ENCODE measurements at regions not wholly inside any gene's neighbourhood (a gene's known extent, or its start where the extent isn't known, plus 50 kb on each side); places are given as distances from the start of the nearest gene placed in this dataset.

DNA sequence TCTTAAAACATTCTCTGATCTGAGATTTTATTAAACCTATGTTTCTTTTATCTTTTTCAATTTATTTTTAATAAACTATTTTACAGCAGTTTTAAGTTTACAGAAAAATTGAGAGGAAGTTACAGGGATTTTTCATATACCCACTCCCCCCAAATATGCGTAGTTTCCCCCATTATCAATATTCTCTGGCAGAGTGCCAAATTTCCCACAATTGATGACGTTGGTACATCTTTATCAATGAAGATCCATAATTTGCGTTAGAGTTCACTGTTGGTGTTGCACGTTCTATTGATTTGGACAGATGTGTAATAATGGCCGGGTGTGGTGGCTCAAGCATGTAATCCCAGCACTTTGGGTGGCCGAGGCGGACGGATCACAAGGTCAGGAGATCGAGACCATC, 1063.0 kb upstream of the ATXN8OS start (continued):
- TF ChIP-seq, protein P1, sequence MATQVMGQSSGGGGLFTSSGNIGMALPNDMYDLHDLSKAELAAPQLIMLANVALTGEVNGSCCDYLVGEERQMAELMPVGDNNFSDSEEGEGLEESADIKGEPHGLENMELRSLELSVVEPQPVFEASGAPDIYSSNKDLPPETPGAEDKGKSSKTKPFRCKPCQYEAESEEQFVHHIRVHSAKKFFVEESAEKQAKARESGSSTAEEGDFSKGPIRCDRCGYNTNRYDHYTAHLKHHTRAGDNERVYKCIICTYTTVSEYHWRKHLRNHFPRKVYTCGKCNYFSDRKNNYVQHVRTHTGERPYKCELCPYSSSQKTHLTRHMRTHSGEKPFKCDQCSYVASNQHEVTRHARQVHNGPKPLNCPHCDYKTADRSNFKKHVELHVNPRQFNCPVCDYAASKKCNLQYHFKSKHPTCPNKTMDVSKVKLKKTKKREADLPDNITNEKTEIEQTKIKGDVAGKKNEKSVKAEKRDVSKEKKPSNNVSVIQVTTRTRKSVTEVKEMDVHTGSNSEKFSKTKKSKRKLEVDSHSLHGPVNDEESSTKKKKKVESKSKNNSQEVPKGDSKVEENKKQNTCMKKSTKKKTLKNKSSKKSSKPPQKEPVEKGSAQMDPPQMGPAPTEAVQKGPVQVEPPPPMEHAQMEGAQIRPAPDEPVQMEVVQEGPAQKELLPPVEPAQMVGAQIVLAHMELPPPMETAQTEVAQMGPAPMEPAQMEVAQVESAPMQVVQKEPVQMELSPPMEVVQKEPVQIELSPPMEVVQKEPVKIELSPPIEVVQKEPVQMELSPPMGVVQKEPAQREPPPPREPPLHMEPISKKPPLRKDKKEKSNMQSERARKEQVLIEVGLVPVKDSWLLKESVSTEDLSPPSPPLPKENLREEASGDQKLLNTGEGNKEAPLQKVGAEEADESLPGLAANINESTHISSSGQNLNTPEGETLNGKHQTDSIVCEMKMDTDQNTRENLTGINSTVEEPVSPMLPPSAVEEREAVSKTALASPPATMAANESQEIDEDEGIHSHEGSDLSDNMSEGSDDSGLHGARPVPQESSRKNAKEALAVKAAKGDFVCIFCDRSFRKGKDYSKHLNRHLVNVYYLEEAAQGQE (IDR thresholded peaks at IDR 0.05; ENCODE audit: borderline replicate concordance): no peak
- TF ChIP-seq, protein P1 (CRISPR knock-in tag; IDR thresholded peaks at IDR 0.05; ENCODE audit: low read depth): no peak
- TF ChIP-seq NFIX (CRISPR knock-in tag; IDR thresholded peaks at IDR 0.05; ENCODE audit: low read depth) (peak; percentile 80), NFIC (IDR thresholded peaks at IDR 0.05) (peak; percentile 90), NEUROD1 (IDR thresholded peaks at IDR 0.05; ENCODE audit: borderline replicate concordance, low read depth, low read length, partially characterized antibody) (no peak), ZNF232 (CRISPR knock-in tag; IDR thresholded peaks at IDR 0.05) (no peak)
- TF ChIP-seq, protein P2, sequence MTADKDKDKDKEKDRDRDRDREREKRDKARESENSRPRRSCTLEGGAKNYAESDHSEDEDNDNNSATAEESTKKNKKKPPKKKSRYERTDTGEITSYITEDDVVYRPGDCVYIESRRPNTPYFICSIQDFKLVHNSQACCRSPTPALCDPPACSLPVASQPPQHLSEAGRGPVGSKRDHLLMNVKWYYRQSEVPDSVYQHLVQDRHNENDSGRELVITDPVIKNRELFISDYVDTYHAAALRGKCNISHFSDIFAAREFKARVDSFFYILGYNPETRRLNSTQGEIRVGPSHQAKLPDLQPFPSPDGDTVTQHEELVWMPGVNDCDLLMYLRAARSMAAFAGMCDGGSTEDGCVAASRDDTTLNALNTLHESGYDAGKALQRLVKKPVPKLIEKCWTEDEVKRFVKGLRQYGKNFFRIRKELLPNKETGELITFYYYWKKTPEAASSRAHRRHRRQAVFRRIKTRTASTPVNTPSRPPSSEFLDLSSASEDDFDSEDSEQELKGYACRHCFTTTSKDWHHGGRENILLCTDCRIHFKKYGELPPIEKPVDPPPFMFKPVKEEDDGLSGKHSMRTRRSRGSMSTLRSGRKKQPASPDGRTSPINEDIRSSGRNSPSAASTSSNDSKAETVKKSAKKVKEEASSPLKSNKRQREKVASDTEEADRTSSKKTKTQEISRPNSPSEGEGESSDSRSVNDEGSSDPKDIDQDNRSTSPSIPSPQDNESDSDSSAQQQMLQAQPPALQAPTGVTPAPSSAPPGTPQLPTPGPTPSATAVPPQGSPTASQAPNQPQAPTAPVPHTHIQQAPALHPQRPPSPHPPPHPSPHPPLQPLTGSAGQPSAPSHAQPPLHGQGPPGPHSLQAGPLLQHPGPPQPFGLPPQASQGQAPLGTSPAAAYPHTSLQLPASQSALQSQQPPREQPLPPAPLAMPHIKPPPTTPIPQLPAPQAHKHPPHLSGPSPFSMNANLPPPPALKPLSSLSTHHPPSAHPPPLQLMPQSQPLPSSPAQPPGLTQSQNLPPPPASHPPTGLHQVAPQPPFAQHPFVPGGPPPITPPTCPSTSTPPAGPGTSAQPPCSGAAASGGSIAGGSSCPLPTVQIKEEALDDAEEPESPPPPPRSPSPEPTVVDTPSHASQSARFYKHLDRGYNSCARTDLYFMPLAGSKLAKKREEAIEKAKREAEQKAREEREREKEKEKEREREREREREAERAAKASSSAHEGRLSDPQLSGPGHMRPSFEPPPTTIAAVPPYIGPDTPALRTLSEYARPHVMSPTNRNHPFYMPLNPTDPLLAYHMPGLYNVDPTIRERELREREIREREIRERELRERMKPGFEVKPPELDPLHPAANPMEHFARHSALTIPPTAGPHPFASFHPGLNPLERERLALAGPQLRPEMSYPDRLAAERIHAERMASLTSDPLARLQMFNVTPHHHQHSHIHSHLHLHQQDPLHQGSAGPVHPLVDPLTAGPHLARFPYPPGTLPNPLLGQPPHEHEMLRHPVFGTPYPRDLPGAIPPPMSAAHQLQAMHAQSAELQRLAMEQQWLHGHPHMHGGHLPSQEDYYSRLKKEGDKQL (CRISPR knock-in tag; IDR thresholded peaks at IDR 0.05; ENCODE audit: borderline replicate concordance): no peak
- TF ChIP-seq, protein P3, sequence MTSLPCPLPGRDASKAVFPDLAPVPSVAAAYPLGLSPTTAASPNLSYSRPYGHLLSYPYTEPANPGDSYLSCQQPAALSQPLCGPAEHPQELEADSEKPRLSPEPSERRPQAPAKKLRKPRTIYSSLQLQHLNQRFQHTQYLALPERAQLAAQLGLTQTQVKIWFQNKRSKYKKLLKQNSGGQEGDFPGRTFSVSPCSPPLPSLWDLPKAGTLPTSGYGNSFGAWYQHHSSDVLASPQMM (CRISPR knock-in tag; IDR thresholded peaks at IDR 0.05): no peak

Measured in K562 (cell line).